ENCODE measurements at regions not wholly inside any gene's neighbourhood (a gene's known extent, or its start where the extent isn't known, plus 50 kb on each side); places are given as distances from the start of the nearest gene placed in this dataset.

GRCh38 chr14:71698673-71699072 is 233.6 kb upstream of the RGS6 start:
- Histone ChIP-seq H3K4me1 (peaks cover 2 to 11% (median 4%) of the 10 kb centered on the region in 3 donors), H3K36me3 (peaks cover 0 to 8% of the 10 kb centered on the region in 2 donors), H3K27me3 (no peaks in the 10 kb centered on the region), H3K9me3 (no peaks in the 10 kb centered on the region), H3K4me3 (no peak overlapping the region), H3K27ac (no peak overlapping the region)
- TF ChIP-seq EP300 (IDR thresholded peaks at IDR 0.05), result no peak
- TF ChIP-seq POLR2A (IDR thresholded peaks at IDR 0.05), result no peak
- no peak for TF ChIP-seq POLR2AphosphoS5 (IDR thresholded peaks at IDR 0.05)
- no peak for TF ChIP-seq CTCF (IDR thresholded peaks at IDR 0.05)
- ATAC-seq, result no peak
- WGBS, 2 donors (ENCODE audit: low coverage in 1 of 2), result 76 to 92% methylated on average over 3 to 4 of the region's 4 CpGs

- no peaks in the 10 kb centered on the region for H3K27me3 ChIP-seq
- H3K27ac ChIP-seq, result no peak overlapping the region
- 57 to 100% methylated on average over 1 to 4 of the region's 5 CpGs for WGBS, 2 donors (ENCODE audit: low coverage in 1 of 2)
- no peak overlapping the region for H3K4me3 ChIP-seq
- ATAC-seq, result no peak
- H3K4me1 ChIP-seq, result peaks cover 2 to 11% (median 4%) of the 10 kb centered on the region in 3 donors
- H3K9me3 ChIP-seq, result no peaks in the 10 kb centered on the region
- TF ChIP-seq CTCF (IDR thresholded peaks at IDR 0.05), result no peak
- no peak for TF ChIP-seq POLR2AphosphoS5 (IDR thresholded peaks at IDR 0.05)
- TF ChIP-seq EP300 (IDR thresholded peaks at IDR 0.05), result no peak
- TF ChIP-seq POLR2A (IDR thresholded peaks at IDR 0.05), result no peak
- peaks cover 0 to 21% of the 10 kb centered on the region in 2 donors for H3K36me3 ChIP-seq
Observed at GRCh38 chr14:71701990-71702389, 230.2 kb upstream of the RGS6 start.

GRCh38 chr14:71702786-71703185 is 229.4 kb upstream of the RGS6 start:
- 56 to 70% methylated on average over 2 of the region's 2 CpGs for WGBS, 2 donors (ENCODE audit: low coverage in 1 of 2)
- Histone ChIP-seq H3K27ac (no peak overlapping the region), H3K27me3 (no peaks in the 10 kb centered on the region), H3K9me3 (no peaks in the 10 kb centered on the region), H3K4me3 (no peak overlapping the region), H3K4me1 (peaks cover 2 to 11% (median 4%) of the 10 kb centered on the region in 3 donors), H3K36me3 (peaks cover 0 to 21% of the 10 kb centered on the region in 2 donors)
- TF ChIP-seq CTCF (IDR thresholded peaks at IDR 0.05) (no peak), POLR2A (IDR thresholded peaks at IDR 0.05) (no peak), EP300 (IDR thresholded peaks at IDR 0.05) (no peak), POLR2AphosphoS5 (IDR thresholded peaks at IDR 0.05) (no peak)
- ATAC-seq, result no peak

GRCh38 chr14:71703477-71703876 is 228.8 kb upstream of the RGS6 start:
- H3K27me3 ChIP-seq, result no peaks in the 10 kb centered on the region
- no peak for ATAC-seq
- 12 to 16% methylated on average over 3 to 4 of the region's 4 CpGs for WGBS, 2 donors (ENCODE audit: low coverage in 1 of 2)
- H3K27ac ChIP-seq, result no peak overlapping the region
- peaks cover 2 to 11% (median 4%) of the 10 kb centered on the region in 3 donors for H3K4me1 ChIP-seq
- H3K9me3 ChIP-seq, result no peaks in the 10 kb centered on the region
- H3K4me3 ChIP-seq, result no peak overlapping the region
- peaks cover 0 to 21% of the 10 kb centered on the region in 2 donors for H3K36me3 ChIP-seq
- TF ChIP-seq EP300 (IDR thresholded peaks at IDR 0.05) (no peak), POLR2A (IDR thresholded peaks at IDR 0.05) (no peak), POLR2AphosphoS5 (IDR thresholded peaks at IDR 0.05) (no peak), CTCF (IDR thresholded peaks at IDR 0.05) (no peak)

GRCh38 chr14:71704210-71704609 is 228.0 kb upstream of the RGS6 start:
- no peaks in the 10 kb centered on the region for H3K9me3 ChIP-seq
- H3K36me3 ChIP-seq, result peaks cover 0 to 20% of the 10 kb centered on the region in 2 donors
- TF ChIP-seq CTCF (IDR thresholded peaks at IDR 0.05), result no peak
- no peak for TF ChIP-seq POLR2AphosphoS5 (IDR thresholded peaks at IDR 0.05)
- no peak for TF ChIP-seq EP300 (IDR thresholded peaks at IDR 0.05)
- no peak for TF ChIP-seq POLR2A (IDR thresholded peaks at IDR 0.05)
- H3K4me3 ChIP-seq, result no peak overlapping the region
- ATAC-seq, result no peak
- WGBS, 2 donors (ENCODE audit: low coverage in 1 of 2), result 75 to 81% methylated on average over 1 of the region's 1 CpG
- H3K27me3 ChIP-seq, result no peaks in the 10 kb centered on the region
- H3K27ac ChIP-seq, result no peak overlapping the region
- H3K4me1 ChIP-seq, result peaks cover 2 to 11% (median 4%) of the 10 kb centered on the region in 3 donors
